ACHN (cell line): ENCODE measurements at regions not wholly inside any gene's neighbourhood (a gene's known extent, or its start where the extent isn't known, plus 50 kb on each side); places are given as distances from the start of the nearest gene placed in this dataset.

Experiments used
- DNase-seq: peaks from one replicate; pipeline ENCODE4 v3.0.0-alpha.2; 2015
- in situ Hi-C: cut with HindIII; loops from 2 replicates; pipeline ENCODE4 v1.10.0; 2017; ENCODE audit warnings: low sequenced_read_pairs, low pct_ligation_motif_present, low pct_unique_long_range_greater_than_20kb

DNA sequence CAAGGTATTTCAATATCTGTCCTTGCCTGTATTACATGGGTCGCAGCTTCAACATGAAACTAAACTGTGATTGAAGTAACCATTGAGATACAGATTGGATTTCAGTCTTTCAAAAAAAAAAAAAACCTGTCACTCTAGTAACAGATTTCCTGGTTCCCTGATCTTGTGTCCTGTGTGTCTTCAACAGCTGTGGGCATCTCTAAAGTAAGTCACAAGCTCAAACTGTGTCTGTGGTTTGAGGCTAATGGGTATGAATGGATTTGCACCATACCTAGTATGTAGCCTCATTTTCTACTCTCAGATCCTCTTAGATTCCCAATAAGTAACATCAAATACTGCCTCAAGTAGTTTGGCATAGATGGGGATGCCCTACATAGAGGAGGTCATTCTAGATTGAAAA, 300.1 kb downstream of the COG6 start:
- in situ Hi-C loops = no loop called here
- DNase-seq = no peak

DNA sequence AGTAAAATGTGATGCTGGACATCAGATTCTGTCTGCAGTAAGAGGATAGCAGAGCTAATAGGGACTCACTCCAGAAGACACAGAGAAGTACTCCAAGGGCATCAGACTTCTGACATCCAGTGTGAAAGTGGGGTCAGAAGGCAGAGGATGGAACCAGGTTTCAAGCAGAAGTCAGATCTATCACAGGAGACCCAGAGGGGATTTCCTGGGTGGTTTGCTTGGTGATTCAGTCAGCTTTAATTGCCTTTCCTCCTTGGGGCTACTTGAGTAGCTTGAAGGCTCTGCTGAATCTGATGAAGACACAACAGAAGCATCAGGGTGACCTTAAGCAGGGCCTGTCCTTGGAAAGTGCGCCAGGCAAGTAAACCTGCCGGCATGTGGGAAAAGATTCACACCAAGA, 300.6 kb downstream of the COG6 start:
- in situ Hi-C loops = no loop called here
- no peak for DNase-seq

DNA sequence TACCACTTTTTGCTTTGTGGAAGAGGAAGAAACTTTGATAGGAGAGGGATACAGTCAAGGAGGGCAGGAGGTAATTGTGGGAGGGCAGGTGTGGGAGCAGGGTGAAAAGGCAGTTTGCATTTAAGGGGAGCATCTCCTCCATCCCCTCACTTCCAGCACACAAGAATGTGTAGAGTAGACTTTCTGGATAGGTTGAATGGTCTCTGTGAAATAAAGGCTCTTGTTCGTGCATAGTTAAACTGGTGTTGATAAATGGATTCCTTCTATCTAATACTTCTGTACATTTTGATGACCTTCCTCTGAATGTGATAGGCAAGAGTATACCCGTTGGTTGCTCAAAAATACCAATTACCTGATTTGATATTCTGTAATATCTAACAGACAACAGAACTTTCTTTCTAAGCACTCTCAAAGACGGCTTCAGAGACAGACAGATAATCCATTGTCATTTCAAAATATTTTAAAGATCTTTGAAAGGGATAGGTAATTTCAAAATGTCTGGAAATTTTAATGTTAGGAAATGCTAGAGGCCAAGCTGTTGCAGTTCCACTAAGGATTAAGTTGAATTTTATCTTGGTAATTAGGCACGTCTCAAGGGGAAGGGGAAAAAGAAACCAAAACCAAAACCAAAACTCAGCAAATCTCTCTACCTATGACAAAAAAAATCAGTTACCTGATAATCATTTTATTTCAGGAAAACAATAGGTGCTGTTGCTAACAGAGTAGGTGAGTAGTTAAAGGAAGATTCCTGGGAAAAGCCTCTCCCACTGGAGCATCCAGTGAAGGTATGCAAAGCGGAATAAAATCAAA, 302.6 kb downstream of the COG6 start:
- DNase-seq = no peak
- in situ Hi-C loops = no loop called here

DNA sequence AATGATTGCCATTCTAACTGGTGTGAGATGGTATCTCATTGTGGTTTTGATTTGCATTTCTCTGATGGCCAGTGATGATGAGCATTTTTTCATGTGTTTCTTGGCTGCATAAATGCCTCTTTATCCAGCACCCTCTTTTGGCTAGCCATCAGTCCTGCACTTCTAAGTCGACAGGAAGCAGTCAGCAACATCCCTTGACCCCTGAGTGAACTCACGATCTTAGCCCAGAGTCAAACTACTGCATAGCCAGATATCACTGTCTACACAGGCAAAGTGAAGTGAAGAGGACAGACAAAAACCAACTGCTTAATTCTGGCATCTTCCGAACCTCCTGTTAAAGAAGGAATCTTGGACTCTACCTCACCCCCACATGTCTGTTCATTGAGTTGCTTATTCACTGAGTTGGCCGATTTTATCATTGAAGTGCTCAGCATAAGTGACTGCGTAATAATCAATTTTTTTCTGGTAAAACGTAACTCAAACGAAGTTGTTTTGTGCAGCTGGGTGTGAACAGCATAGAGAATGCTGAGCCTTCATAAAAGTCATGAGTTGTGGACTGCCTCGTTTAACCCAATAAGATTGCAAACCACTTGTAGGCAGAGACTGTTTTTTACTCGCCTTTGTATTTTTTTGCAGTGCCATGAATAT, 304.2 kb downstream of the COG6 start:
- DNase-seq = no peak
- in situ Hi-C loops = no loop called here

DNA sequence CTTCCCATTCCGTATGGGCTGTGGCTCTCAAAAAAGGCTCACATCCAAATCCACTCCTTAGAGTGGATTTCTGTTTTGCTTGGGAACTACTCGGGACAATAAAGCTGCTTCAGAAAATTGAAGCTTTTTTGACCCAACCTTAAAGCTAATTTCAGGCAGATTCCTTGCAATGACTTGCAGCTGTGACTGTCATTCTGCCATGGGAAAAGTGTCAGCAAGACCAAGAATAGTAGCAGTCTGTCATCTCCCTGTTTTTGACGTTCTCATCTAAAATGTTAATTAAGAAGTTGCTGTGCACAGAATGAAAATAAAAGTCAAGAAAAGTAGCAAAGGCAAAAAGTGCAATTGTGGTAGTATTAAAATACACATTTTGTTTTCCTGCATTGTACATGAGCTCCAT, 304.7 kb downstream of the COG6 start:
- DNase-seq = no peak
- in situ Hi-C loops = no loop called here

DNA sequence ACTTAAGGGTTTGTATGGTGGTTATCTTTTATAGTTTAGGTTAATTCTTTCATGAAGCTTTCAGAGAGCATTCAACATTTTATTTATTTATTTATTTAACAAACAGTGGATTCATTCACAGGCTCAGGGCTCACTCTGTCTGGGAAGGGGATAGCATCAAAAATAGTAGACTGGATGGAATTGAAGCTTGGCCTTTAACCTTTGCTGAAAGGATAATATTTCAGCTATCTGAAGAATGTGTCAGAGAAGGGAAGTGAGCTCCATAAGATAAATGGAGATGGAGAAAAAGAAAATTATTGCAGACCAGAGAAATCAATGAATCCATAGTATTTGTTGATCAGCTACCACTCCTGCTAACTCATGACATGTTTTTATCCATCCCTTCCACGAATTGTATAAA, 305.6 kb downstream of the COG6 start:
- in situ Hi-C loops = no loop called here
- DNase-seq = no peak

DNA sequence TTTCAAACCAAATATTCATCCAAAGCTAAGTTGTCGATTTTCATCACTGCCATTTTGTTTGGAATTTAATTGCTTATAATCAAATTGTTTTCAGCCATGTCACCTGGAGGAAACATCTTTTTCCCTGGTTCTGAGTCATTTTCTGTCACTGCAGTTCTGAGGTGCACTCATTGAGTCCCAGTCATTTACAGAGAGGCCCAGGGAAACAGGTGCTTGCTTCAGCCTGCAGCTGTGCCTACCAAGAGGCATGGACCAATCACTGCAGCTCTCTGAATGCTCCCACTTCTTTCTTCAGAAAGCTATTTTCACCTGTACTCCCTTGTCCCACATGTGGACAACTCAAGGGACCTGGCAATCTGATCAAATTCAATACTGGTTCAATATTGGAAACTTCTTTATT, 308.1 kb downstream of the COG6 start:
- DNase-seq = no peak
- in situ Hi-C loops = no loop called here

DNA sequence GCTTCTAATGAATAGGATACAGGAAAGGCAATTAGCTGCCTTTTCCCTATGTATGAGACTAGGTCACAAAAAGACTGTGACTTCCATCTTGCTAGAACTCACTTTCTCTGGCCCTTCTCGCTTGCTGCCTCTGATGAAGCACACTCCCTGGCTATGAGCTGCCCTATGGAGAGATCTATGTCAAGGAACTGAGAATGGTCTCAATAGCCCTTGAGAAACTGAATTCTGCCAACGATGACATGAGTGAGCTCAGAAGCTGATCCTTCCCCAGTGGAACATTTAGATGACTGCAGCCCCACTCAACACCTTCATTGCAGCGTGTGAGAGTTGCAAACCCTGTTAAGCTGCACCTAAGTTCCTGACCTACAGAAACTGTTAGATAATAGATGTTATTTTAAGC, 309.8 kb downstream of the COG6 start:
- in situ Hi-C loops = no loop called here
- DNase-seq = no peak

DNA sequence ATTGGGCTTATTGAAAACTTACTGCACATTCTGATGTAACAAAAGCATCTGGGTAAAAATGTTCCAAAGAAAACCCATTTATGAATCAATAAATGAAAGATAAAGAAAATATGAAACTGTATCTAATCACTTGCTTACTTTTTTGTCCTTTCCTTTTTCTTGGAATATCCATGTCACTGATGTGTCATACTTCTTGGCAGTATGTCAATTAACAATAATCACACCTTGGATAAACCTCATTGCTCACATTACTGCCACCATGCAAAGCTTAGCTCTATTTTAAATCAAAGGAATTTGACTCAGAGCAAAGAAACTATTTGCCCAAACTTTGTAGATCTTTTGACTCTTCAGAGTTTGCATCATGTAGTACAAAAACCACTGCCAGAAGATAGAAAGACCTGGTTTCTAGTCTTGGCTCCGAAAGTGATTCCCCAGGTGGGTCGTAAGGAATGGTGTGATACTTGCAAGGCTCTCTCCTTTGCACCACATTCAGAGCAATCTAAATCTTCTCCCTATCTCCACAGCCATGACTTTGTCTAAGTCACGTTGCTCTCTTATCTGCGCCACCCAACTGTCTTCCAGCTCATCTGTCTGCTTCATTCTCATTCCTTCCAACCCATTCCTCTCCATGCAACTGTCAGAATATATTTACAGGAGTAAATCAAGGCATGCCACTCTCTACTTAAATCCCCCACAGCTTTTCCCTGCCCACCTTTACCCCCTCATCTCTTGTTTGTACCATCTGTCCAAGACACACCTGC, 311.9 kb downstream of the COG6 start:
- in situ Hi-C loops = no loop called here
- DNase-seq = no peak

DNA sequence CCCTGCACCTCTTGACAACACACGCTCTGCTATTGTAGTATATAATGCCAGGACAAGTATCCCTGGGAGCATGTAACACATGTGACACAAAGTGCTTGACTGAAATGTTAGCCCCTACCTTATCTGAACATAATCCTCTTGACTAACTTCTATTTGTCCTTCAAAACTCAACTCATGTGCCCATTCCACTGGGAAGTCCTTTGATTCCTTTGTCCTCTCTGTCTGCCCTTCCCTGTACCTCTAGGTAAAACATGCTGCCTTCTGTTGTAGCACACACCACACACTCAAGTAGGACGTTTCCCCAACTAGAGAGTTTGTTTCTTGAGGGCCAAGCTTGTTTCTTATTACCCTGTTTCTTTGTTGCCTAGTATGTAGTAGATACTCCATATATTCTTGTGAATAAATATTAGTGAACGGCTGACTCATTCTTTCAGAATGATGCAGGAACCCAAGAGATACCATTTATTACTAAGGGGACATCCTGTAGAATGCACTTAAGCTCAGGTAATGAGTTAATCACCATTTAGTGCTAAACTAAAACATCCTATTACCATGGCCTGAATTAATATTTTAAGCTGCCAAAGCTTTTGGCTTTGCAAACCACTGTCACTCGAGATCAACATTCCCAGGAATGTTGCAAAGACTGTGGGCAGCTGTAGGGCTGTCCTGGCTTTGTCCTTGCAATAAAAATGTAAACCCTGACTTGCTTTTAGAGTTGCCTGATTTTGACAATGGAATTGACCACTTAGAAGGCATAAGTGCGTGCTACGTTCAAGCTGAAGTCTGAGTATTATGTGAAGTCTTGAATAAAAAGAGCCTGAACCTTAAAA, 313.4 kb downstream of the COG6 start:
- in situ Hi-C loops = no loop called here
- DNase-seq = no peak

DNA sequence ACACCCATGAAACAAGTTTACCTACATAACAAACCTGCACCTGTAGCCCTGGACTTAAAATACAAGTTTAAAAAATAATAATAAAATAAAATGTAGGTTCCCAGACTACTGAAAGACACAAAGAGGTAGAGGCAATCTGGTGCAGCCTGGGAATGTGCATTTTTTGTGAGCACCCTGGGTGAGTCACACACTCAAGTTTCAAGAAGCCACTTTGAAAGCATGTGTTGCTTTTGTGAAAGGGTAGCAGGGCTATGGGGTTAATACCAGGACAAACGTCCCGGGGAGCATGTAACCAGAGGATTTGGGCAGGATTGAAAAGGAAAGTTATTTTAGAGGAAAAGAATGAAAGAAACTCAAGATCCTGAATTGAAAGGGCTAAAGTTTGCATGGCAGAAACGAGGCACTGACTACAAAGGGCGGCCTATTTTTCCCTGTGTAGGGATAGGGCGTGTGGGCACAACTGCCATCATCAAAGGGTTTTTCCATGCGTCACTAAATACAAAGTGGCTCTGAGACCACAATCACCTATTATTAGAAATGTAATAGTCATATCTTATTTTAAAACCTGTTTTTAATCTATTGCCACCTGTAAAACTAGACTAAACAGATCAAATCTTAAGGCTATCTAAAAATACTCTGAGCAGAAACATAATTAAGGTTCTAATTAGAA, 314.9 kb downstream of the COG6 start:
- no peak for DNase-seq
- in situ Hi-C loops = no loop called here

DNA sequence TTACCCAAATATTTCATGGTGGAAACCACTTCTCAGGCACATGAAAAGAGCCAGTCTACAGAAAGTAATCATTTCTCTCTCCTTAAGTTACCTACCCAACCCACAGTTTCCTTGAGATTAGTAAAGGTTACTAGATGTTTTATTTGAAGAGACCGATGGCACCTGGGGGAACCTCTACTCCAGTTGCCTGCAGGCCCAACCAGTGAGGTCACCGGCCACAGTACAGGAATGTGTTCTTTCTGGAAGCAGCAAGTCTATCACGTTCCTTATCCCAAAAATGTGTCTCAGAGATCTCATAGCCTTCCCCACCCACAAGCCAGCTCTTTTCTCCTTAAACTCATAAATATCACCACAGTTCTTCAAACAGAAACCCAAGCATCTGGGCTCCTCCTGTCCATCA, 316.1 kb downstream of the COG6 start:
- in situ Hi-C loops = no loop called here
- DNase-seq = no peak

DNA sequence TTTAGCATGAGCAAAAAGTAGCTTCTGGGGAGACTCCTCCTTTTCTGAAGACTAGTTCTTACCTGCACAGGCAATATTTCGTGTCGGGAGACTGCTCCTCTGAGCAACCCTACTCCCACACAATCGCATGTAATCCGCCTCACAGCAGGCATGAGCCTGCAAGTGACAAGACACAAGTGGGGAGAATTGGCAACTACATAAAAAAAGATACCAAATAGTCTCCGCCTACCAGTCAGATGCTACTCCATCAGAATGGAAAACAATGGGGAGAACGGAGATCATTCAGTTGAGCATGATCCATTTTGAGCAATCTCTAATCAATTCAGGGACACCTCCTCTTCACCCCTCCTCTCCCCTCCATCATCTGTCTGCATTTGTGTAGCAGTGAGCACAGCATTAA, 321.0 kb downstream of the COG6 start:
- in situ Hi-C loops = no loop called here
- DNase-seq = no peak

DNA sequence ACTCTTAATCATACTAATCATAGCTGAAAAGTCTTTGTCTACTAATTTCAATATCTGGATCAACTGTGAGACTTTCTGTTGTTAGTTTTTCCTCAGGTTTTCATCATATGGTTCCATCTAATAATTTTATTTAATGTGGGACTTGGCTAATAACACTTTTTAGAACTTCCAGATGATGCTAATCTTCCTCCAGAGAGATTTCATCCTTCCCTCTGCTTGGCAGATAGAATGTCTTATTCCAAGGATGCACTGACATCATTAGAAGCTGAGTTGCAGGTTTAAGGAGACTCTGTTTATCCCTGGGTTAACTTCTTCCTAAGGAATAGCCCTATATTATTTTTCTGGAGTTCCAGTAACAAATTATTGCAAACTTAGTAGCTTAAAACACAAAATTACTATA, 325.6 kb downstream of the COG6 start:
- in situ Hi-C loops = no loop called here
- no peak for DNase-seq

DNA sequence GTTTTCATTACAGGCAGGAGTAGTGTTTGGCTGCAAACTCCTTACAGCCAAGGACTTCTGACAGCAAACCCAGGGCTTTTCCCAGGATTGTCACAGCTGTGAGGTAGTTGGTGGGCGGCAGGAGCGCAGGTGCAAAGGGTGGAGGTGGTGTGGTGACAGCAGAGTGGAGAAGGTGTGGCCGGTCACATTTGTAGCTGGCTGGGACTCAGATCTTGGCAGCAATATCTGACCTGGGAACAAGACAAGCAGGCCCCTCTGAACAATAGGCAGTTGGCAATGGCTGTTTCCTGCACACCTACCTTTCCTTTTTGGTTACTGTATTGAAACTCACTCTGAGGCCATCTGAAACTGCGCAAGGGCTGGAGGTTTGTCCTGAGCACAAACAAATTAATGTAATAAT, 327.3 kb downstream of the COG6 start:
- in situ Hi-C loops = no loop called here
- DNase-seq = no peak

DNA sequence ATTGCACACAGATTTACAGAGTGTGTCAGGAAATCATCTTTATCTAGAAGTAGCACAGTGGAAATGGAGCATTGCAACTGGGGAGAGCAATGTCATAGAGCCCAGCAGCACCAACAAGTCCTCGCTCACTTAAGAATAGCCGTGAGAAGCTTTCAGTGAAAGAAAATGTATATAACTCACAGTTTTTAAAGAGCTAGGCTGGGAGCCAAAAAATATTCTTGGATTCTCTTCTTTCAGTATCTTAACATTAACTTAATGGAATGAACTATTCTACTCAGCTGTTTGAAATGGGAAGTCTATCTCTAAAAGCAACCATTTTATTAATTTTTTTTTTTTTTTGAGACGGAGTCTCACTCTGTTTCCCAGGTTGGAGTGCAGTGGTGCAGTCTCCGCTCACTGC, 329.6 kb downstream of the COG6 start:
- in situ Hi-C loops = no loop called here
- DNase-seq = no peak

DNA sequence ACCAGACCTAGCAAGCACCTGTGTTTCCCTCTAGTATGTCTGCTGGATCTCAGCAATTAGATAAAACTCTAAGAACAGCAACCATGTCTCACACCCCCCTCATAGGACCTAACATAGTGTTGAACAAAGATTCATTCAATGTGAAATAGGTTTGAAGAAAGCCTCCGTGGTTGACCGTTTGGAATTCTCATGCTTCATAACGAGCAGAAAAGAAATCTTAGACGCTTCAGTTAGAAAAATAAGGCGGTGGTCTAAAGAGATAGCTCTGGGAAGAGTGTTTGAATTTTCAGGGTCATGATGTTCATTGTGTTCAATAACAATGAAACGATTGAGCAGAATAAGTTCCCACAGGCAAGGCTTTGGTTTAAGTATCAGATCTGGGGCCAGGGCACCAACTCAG, 332.9 kb downstream of the COG6 start:
- in situ Hi-C loops = no loop called here
- no peak for DNase-seq

DNA sequence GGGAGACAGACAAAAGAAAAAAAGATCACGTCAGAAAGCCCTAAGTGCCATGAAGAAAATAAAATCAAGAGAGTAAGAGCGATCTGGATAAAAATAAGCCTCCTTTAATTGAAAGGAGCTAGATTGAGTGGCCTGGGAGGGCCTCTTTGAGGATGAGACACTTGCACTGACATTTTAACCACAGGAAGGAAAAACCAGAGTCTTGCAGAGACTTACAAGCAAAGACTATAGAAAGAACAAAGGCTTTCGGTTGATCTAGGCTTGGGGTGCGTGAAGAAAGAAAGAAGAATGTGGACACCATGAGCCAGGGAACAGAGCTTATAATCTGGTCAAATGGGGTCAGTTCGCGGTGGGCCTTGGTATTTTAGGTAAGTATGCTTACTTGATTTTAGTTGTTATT, 342.7 kb downstream of the COG6 start:
- DNase-seq = no peak

More for the DNA sequence above, 342.7 kb downstream of the COG6 start:
- in situ Hi-C loops = no loop called here
